Nephron progenitor cell (in vitro differentiated cells): ENCODE measurements at regions not wholly inside any gene's neighbourhood (a gene's known extent, or its start where the extent isn't known, plus 50 kb on each side); places are given as distances from the start of the nearest gene placed in this dataset.

ENCODE experiments used
- DNase-seq: peaks from one replicate; pipeline ENCODE4 v3.0.0; 2021
- H3K27ac Mint-ChIP-seq: 2 replicates; pipeline ENCODE4 v1.8.0; 2021; ENCODE audit warnings: mild to moderate bottlenecking, moderate library complexity, mixed read lengths
- H3K27me3 Mint-ChIP-seq: 2 replicates; pipeline ENCODE4 v1.8.0; 2021; ENCODE audit warnings: mild to moderate bottlenecking, low read depth, mixed read lengths; ENCODE audit not compliant: poor library complexity
- H3K36me3 Mint-ChIP-seq: 2 replicates; pipeline ENCODE4 v1.8.0; 2021; ENCODE audit warnings: low read depth, mixed read lengths
- H3K4me1 Mint-ChIP-seq: 2 replicates; pipeline ENCODE4 v1.8.0; 2021; ENCODE audit warnings: mixed read lengths
- H3K4me3 Mint-ChIP-seq: 2 replicates; pipeline ENCODE4 v1.8.0; 2021; ENCODE audit warnings: mild to moderate bottlenecking, moderate library complexity, mixed read lengths
- H3K9me3 Mint-ChIP-seq: 2 replicates; pipeline ENCODE4 v1.8.0; 2021; ENCODE audit warnings: mild to moderate bottlenecking, moderate library complexity, mixed read lengths
- TF ChIP-seq, protein P1 (sequence below): fragments of 200-600 bp; sonication (generic); IDR thresholded peaks from 2 replicates; pipeline ENCODE4 v1.5.0; 2021; ENCODE audit warnings: antibody characterized with exemption

DNA sequence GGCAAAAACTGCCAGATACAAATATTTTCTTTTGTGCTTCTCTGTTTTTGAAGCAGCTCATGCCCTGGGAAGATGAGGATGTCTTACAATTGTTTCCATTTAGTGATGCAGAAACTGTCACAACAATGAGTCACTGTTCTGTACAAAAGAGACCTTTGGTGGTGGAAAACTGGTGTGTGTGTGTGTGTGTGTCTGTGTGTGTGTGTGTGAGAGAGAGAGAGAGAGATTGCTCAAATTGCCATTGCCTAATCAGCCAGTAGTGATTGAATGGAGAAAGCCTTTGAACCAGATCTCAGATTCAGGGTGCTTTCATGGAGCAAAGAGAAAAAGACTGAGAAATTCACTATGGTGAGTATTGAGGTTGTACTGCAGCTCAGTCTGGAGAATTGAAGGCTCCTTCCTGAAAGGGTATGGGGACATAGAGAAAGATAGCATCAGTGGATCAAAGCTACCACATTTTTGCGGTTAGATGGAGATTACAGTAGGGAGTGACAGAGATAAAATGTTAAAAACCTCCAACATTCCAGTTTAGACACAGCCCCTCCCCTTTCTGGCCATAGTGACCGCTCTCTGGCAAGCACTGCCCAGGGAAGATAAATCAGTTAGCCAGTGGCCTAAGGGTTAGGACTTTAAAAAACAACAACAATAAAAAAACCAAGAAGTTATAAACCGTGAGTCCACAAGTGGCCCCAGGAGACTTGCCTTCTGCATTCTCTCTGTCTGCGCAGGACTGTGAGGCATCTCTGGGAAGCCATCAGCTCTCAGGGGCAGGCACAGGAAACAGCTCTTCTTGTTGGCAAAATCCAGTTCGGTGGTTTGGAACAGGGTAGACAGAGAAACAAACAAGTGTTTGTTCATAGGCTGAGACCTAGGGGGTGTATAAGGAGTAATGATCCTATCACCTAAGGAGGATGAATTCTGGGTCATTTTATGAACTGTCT is 406.5 kb downstream of the DUSP10 start:
- Mint-ChIP-seq H3K27me3 (peaks cover 3% of the 10 kb centered on the region), H3K4me3 (peak overlapping the region; percentile 55), H3K36me3 (peaks cover 32% of the 10 kb centered on the region), H3K27ac (peak overlapping the region; percentile 92), H3K4me1 (peaks cover 49% of the 10 kb centered on the region), H3K9me3 (peaks cover 37% of the 10 kb centered on the region)
- TF ChIP-seq, protein P1, sequence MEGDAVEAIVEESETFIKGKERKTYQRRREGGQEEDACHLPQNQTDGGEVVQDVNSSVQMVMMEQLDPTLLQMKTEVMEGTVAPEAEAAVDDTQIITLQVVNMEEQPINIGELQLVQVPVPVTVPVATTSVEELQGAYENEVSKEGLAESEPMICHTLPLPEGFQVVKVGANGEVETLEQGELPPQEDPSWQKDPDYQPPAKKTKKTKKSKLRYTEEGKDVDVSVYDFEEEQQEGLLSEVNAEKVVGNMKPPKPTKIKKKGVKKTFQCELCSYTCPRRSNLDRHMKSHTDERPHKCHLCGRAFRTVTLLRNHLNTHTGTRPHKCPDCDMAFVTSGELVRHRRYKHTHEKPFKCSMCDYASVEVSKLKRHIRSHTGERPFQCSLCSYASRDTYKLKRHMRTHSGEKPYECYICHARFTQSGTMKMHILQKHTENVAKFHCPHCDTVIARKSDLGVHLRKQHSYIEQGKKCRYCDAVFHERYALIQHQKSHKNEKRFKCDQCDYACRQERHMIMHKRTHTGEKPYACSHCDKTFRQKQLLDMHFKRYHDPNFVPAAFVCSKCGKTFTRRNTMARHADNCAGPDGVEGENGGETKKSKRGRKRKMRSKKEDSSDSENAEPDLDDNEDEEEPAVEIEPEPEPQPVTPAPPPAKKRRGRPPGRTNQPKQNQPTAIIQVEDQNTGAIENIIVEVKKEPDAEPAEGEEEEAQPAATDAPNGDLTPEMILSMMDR = no peak
- peak; percentile 56 for DNase-seq

DNA sequence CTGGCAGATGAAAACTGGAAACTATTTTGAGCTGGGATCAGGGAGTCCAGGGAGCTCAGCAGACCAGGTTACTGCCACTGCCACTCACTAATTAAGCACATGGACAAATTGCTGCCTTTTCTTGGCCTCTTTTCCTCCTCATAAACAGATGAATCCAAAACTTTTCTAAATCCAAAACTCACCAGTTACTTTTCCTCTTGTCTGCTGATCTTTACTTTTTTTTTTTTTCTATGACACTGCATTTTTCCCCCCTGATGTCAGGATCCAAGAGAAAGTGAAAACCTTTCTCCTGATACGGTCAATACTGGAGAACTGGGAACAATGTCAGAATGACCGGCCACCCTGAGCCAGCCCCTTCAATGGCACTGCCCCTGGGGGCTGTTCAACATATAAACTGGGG is 405.8 kb downstream of the DUSP10 start:
- DNase-seq = no peak
- TF ChIP-seq, protein P1 = no peak
- H3K9me3 Mint-ChIP-seq = peaks cover 30% of the 10 kb centered on the region
- peak overlapping the region; percentile 55 for H3K4me3 Mint-ChIP-seq
- peak overlapping the region; percentile 92 for H3K27ac Mint-ChIP-seq
- H3K36me3 Mint-ChIP-seq = peaks cover 26% of the 10 kb centered on the region
- H3K27me3 Mint-ChIP-seq = peaks cover 3% of the 10 kb centered on the region
- H3K4me1 Mint-ChIP-seq = peaks cover 49% of the 10 kb centered on the region

DNA sequence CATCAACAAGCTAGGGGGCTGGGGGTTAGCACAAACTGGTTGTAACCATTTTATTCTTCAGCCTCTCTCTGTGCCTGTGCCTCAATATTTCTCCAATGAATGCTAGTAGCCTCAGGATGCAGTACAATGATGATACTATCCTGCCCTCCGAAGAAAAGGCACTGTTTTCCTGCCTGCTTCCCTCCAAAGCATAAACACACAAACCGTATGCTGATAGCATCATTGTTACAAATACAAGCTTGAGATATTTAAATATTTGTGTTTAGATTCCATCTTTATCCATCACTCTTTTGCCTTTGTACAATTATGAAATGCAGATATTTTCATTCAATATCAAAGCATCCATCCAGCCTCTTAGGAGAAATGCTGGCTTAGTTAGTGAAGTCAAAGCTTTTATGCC is 404.8 kb downstream of the DUSP10 start:
- no peak for DNase-seq
- Mint-ChIP-seq H3K4me3 (peak overlapping the region; percentile 38), H3K27ac (peak overlapping the region; percentile 92), H3K27me3 (peaks cover 5% of the 10 kb centered on the region), H3K4me1 (peaks cover 49% of the 10 kb centered on the region), H3K9me3 (peaks cover 20% of the 10 kb centered on the region), H3K36me3 (peaks cover 16% of the 10 kb centered on the region)
- TF ChIP-seq, protein P1 = no peak

DNA sequence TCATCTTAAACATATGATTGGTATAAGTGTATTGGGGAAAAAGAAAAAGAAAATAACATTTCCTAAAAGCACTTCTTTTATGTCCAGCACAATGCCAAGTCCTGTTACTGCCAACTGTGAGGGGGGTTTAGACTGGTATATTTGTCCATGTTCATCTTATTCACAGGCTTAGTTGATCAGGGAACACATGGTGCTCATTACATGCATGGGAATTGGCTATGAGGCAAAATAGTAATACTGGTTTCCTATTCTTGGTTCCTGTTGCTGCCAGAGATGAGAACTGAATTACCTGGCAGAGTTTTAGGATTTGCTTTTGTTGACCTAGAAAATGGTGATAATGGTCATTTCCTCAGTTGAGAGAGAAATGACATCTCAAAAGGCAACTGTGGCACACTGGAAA is 398.8 kb downstream of the DUSP10 start:
- no peak for DNase-seq
- H3K27ac Mint-ChIP-seq = no peak overlapping the region
- H3K4me1 Mint-ChIP-seq = peaks cover 6% of the 10 kb centered on the region
- H3K36me3 Mint-ChIP-seq = no peaks in the 10 kb centered on the region
- no peaks in the 10 kb centered on the region for H3K9me3 Mint-ChIP-seq
- no peak overlapping the region for H3K4me3 Mint-ChIP-seq
- peaks cover 4% of the 10 kb centered on the region for H3K27me3 Mint-ChIP-seq
- TF ChIP-seq, protein P1 = no peak

DNA sequence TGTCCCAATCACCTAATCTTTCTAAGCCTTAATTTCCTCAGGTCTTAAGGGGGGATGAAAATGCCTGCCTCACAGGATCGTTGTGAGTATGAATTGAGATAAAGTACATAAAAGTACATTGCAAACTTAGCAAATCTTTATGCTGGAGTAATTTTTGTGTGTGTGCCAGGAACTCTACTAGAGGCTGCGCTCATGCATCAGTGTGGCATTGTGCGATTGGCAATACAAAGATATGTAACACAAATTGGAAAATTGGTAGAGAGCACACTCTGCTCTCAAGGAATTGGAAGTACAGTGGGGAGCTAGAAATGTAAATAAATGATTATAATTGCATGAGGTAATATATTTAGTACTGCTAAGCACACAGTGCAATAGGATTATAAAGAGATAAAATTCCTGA is 398.3 kb downstream of the DUSP10 start:
- TF ChIP-seq, protein P1 = no peak

DNA sequence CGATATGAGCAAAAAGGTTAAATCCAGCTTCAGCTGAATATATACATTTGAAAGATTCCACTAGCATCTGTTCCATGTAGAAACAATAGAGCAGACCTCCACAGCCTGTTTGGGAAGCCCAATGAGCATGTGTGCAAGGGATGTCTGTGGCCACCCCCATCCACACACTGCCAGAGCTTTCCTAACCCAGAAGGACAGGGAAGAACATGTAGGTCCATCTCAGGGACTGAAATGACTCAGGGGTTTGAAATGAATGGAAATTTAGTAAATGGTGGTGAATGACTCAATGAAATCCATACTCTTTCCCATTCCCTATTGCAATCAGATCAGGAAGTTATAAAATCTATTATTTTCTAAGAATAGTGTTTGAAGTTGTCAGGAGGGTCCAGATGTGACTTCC is 397.2 kb downstream of the DUSP10 start:
- Mint-ChIP-seq H3K4me3 (no peak overlapping the region), H3K36me3 (no peaks in the 10 kb centered on the region), H3K4me1 (no peaks in the 10 kb centered on the region), H3K27me3 (peaks cover 7% of the 10 kb centered on the region), H3K9me3 (no peaks in the 10 kb centered on the region), H3K27ac (no peak overlapping the region)
- no peak for DNase-seq
- TF ChIP-seq, protein P1 = no peak

More for the DNA sequence above, 398.3 kb downstream of the DUSP10 start:
- DNase-seq = no peak
- Mint-ChIP-seq H3K4me1 (peaks cover 6% of the 10 kb centered on the region), H3K9me3 (no peaks in the 10 kb centered on the region), H3K27ac (no peak overlapping the region), H3K36me3 (no peaks in the 10 kb centered on the region), H3K27me3 (peaks cover 4% of the 10 kb centered on the region), H3K4me3 (no peak overlapping the region)
